Esophagus squamous epithelium (tissue), 4 donors: ENCODE measurements at regions not wholly inside any gene's neighbourhood (a gene's known extent, or its start where the extent isn't known, plus 50 kb on each side); places are given as distances from the start of the nearest gene placed in this dataset.

Experiments
- POLR2A ChIP-seq, 4 donors: fragments of 450-650 bp; IDR thresholded peaks; one replicate each; pipeline ENCODE4 v1.6.1; 2017; ENCODE audit warnings: antibody characterized with exemption in 4 of 4, mild to moderate bottlenecking in 4 of 4, moderate library complexity in 3 of 4
- TF ChIP-seq, protein P1 (sequence below), 6 experiments: fragments of 450-650 bp in 4 of 6; fragments of 200-600 bp in 2 of 6; sonication (generic) in 2 of 6; IDR thresholded peaks; one replicate each; pipeline ENCODE4 v1.5.1; 2016 to 2019; ENCODE audit warnings: antibody characterized with exemption in 6 of 6, mild to moderate bottlenecking in 4 of 6, moderate library complexity in 4 of 6

DNA sequence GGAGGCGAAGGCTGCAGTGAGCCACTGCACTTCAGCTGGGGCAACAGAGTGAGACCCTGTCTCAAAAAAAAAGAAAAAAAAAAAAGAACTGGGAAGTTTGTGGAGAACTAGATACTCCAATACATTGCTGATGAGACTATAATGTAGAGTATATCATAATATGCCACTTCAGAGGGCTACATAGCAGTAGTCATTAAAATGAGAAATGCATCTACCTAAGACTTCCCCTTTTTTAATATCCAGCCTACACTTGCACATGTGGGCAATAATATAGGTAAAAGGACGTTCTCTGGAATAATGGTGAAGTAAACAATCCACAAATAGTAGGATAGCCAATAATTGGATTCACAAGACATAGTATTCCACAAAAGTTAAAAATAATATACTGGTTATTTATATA, 311.0 kb downstream of the HLX start:
- TF ChIP-seq, protein P1, sequence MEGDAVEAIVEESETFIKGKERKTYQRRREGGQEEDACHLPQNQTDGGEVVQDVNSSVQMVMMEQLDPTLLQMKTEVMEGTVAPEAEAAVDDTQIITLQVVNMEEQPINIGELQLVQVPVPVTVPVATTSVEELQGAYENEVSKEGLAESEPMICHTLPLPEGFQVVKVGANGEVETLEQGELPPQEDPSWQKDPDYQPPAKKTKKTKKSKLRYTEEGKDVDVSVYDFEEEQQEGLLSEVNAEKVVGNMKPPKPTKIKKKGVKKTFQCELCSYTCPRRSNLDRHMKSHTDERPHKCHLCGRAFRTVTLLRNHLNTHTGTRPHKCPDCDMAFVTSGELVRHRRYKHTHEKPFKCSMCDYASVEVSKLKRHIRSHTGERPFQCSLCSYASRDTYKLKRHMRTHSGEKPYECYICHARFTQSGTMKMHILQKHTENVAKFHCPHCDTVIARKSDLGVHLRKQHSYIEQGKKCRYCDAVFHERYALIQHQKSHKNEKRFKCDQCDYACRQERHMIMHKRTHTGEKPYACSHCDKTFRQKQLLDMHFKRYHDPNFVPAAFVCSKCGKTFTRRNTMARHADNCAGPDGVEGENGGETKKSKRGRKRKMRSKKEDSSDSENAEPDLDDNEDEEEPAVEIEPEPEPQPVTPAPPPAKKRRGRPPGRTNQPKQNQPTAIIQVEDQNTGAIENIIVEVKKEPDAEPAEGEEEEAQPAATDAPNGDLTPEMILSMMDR (IDR thresholded peaks at IDR 0.05): no peak
- TF ChIP-seq POLR2A (IDR thresholded peaks at IDR 0.05): no peak
